ENCODE measurements at regions not wholly inside any gene's neighbourhood (a gene's known extent, or its start where the extent isn't known, plus 50 kb on each side); places are given as distances from the start of the nearest gene placed in this dataset.
"Not testable (repeated sequence)": the region's sequence is repeated elsewhere in the genome, so short reads cannot be mapped to it uniquely, and the experiment has no call there.

DNA sequence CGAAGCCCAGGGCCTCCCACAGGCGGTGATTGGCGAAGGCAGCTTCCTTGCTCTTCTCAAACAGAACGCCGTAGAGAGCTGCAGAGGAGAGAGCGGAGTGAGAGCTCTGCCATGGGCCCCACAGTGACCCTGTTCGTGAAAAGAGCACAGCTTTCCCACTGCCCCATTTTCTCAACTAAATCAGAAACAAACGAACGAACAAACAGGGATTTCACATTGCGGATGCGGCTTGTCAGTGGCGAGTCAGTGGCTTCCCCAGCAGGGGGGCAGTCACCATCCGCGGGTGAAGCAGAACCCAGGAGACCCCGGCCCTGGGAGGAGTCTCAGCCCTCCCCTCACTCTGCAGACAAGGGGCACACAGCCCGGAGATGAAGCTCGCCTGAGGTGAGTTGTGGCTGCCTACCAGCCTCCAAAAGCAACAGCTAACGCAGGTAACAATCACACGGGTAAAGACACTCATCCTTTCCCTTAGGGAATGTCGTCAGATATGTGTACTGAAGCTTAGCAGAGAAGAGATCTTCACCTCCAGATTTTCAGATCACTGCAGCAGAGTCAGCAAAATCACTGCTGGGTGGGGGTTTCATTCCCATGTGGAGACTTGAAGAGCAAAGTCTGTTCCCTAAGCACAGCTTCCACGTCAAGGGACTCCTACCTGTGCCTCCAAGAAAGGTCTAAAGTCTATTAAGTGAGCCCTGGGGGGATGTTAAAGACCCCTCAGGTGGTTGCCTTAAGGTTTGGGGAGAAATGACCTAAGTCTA is 51.2 kb upstream of the GPR31 start:
- no peak for DNase-seq

GRCh38 chr6:167209577-167209975 is 51.8 kb upstream of the GPR31 start:
- DNase-seq = no peak

- no peak for DNase-seq
These were observed 52.9 kb upstream of the GPR31 start for GRCh38 chr6:167210375-167211294.

- DNase-seq = no peak
These were observed 53.5 kb upstream of the GPR31 start for GRCh38 chr6:167211295-167211648.

- no peak for DNase-seq
These were observed 54.3 kb upstream of the GPR31 start for GRCh38 chr6:167211881-167212712.

DNA sequence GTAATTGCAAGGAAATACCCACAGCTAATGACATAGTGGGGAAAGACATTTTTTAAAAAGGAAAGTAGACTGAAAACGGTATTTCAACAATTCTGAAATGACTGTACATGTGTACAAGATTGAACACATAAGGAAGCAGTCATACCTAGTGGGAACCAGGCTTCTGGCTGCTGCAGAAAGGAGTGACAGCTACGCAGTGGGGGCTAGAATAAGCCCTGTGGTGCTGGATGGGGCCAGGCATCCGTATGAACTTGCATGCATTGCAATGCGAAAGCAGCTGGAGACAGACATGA is 54.9 kb upstream of the GPR31 start:
- DNase-seq = no peak

- no peak for DNase-seq
These were observed 56.4 kb upstream of the GPR31 start for GRCh38 chr6:167214206-167214605.

- not testable (repeated sequence) for DNase-seq
These were observed 57.9 kb upstream of the GPR31 start for GRCh38 chr6:167215429-167216250.

DNA sequence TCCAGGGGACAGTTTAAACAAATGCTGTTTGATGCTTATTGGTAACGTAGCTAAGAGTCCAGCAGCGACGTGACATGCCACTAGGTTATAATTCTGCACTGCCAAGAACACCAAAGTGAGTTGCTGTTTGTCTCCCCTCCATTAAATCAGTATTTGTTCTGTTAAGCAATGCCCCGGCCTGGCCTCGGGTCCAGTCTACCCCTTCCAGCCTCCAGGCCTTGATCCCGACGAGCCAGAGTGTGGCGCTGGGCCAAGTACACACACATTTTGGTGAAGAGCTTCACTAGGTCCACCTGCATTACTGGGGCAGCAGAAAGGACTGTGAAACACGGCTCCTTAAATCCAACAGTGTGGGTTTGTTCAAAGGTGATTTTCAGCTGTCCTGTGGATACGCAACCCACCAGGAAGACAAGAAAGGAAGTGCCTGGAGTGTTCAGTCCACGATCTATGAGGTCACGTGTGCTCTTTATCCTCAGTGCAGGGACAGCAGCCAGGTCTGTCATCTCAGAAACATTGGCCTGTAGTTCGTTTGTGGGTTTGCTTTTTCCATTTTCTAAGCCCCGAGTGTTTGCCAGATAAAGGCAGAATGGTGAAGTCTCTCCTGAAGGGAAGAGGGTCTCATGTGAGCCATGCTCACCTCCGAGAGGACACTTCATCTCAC is 58.7 kb upstream of the GPR31 start:
- DNase-seq = not testable (repeated sequence)

DNA sequence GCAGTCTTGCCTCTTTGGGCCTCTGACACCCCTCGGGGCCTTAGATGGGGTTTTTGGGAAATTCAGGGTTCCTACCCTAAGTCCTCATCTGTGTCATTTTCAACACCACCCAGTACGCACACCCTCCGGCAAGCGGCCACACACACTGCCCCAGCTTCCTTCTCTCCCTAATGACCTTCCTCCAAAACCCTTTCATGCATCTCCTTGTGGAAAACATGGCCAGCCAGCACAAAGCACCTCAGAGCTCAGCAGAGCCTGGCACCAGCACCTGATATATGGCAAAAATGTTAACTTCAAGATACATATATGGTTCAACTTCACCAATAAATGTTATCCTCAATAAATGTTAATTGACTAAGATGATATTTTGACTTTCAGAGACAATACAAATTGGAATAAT is 59.3 kb upstream of the GPR31 start:
- not testable (repeated sequence) for DNase-seq

- DNase-seq = peak; percentile 27
These were observed 60.4 kb upstream of the GPR31 start for GRCh38 chr6:167217951-167218759.

GRCh38 chr6:167219079-167219478 is 61.3 kb upstream of the GPR31 start:
- not testable (repeated sequence) for DNase-seq

DNA sequence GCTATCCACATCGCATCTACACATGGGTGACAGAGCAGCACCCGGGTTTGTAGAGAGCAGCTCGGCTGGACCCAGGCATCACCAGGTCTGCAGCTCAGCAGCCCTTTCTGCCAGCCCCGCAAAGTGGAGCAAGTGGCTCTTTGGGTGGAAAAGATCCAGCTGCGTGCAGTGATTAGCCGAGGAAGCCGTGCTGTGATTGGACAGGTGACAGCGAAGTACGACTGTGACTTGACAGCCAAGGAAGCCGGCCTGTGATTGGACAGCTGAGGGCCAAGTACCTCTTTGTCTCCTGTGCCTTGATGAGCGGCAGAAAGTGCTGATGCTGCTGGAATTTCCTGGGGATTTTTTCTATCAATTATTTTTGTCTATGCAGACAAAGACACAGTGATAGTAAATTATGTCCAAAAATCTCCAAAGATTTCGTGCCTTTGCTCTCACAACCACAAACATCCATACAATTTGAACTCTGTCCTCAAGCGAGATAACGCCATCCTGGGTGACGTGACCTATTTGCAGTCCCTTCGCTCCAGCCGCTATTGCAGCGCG is 62.3 kb upstream of the GPR31 start:
- DNase-seq = no peak

DNA sequence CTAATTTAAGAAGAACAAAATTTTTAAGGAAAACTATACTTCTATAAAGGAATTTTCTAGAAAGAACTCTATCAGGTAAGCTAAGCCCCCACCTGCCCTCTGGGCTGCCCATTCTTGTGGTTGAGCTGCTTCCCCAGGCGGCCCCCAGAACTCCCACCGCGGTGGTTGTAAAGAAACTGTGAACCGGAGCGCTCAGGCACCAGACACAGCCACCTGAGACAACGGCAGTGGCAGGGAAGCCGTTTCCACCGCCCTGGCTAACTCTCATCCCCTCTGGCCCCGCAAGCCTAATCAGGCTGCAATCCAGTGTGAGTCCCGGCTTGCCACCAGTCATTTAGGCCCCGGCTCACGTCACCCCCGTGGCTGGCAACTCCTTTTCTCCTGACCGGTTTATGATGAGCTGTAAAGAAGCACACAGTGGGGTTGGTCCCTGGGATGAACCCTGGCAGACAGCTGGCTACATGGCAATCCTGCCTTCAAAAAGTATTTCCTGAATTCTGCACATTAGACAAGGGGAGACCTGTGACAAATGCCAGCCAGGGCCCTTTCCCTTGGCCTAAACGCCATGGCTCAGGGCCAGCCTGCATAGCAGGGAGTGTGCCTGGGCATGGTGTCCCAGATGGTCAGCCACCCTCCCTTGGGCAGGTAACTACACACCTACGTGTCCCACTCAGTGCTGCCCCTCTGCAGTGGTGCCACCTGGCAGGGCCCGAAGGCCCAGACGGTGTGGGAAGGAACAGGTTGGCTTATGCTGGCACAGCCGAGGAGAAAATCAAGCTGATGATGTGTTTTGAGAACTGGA is 63.8 kb upstream of the GPR31 start:
- no peak for DNase-seq

- not testable (repeated sequence) for DNase-seq
These were observed 65.3 kb upstream of the UNC93A start for GRCh38 chr6:167225566-167226382.

GRCh38 chr6:167226383-167226685 is 64.8 kb upstream of the UNC93A start:
- DNase-seq = no peak

DNA sequence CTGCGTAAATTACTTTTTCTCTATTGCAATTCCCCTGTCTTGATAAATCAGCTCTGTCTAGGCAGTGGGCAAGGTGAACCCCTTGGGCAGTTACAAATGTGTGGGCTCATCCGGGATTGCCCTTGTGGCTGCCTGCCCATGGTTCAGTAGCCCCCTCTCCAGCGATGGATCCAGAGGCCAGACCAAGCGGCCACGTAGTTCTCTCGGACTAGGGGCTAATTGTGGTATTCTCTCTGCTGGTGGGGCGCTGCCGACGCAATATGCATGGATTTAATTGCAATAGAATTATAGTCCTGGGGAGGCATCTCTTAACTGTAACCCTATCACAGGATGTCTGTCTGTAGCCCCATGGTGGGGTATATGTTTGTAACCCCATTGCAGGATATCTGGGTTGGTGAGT is 64.3 kb upstream of the UNC93A start:
- no peak for DNase-seq

DNA sequence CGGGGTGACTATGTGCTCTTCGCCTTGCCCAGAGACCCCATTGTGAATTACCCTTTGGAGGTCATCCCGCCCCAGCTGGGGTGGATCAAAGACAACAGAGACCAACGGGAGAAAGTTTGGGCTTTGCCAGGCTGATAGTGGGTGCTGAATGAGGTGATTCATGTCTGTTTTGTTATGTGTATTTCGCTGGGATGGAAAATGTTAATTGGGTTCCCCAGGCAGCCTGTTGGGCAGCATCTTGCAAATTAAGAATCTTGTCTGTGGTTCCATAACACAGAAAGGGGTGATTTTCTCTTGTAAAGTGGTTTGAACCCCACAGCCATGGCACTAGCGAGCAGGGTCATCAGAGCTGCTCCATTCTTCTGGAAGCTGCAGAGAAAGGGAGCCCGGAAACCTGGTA is 63.1 kb upstream of the UNC93A start:
- DNase-seq = no peak

DNA sequence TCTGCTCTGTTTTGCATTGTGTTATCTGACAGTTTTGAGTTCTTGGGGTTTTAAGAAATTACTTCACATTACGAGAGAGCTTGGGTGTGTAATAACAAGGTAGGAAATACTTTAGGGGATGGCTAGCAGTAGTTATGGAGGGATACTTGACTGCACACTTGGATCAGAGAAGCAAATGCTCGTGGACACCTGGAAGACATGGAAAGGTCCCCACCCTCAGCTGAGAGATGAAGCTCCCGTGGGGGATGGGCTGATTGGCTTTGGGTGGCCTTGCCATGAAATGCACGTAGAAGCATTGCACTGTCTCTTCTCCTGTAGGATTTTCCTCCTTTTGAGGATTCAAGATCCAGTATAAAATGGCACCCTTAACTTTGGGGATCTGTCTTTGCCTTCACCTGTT is 61.5 kb upstream of the UNC93A start:
- DNase-seq = no peak
